Retinal pigment epithelial cell (primary cell): ENCODE measurements at regions not wholly inside any gene's neighbourhood (a gene's known extent, or its start where the extent isn't known, plus 50 kb on each side); places are given as distances from the start of the nearest gene placed in this dataset.

ENCODE experiments used
- DNase-seq: peaks from one replicate; pipeline ENCODE4 v3.0.0-alpha.2; 2010; ENCODE audit warnings: low read depth
- H3K4me3 ChIP-seq: 2 replicates; pipeline ENCODE4 v1.5.1; 2011; ENCODE audit warnings: mild to moderate bottlenecking, low read length, control low read depth, moderate library complexity
- TF ChIP-seq, protein P1 (sequence below): conservative IDR thresholded peaks from 2 replicates; pipeline ENCODE4 v1.5.1; 2011; ENCODE audit warnings: low read depth, low read length, control low read depth, inconsistent platforms

- DNase-seq, result no peak
- TF ChIP-seq, protein P1, sequence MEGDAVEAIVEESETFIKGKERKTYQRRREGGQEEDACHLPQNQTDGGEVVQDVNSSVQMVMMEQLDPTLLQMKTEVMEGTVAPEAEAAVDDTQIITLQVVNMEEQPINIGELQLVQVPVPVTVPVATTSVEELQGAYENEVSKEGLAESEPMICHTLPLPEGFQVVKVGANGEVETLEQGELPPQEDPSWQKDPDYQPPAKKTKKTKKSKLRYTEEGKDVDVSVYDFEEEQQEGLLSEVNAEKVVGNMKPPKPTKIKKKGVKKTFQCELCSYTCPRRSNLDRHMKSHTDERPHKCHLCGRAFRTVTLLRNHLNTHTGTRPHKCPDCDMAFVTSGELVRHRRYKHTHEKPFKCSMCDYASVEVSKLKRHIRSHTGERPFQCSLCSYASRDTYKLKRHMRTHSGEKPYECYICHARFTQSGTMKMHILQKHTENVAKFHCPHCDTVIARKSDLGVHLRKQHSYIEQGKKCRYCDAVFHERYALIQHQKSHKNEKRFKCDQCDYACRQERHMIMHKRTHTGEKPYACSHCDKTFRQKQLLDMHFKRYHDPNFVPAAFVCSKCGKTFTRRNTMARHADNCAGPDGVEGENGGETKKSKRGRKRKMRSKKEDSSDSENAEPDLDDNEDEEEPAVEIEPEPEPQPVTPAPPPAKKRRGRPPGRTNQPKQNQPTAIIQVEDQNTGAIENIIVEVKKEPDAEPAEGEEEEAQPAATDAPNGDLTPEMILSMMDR, result no peak
- no peak overlapping the region for H3K4me3 ChIP-seq
Observed at GRCh38 chr10:111452153-111452552, 375.3 kb downstream of the ADRA2A start.

DNA sequence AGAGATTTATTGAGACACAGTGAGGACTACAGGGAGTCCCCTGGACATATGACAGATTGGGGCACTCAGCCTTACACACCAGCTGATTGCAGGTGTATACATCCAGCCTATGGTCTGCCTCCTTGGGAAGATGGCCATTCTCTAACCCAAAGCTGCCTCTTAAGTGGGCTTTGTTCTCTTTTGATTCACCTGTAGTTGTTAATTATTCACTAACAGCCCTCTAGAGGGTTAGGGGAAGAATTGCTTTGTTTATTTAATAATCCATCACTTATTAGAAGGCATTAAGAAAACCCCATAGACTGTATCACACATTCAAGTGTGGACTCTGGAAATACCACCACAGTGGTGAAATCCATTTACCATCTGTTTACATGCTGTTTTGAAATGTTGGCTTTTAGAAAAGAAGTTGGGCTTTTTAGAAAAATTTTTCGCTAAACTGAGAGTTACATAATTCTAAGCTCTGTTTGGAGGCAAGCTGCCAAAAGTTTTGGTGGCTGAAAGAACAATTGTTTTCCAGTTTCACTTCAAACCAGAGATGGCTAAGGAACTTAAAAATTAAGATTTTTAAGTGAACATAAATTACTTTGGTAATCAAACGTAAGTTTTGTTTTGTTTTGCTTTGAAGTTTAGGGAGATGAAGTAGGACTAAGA lies 379.1 kb downstream of the ADRA2A start:
- no peak overlapping the region for H3K4me3 ChIP-seq
- no peak for DNase-seq
- TF ChIP-seq, protein P1, result no peak

- H3K4me3 ChIP-seq, result no peak overlapping the region
- no peak for DNase-seq
- TF ChIP-seq, protein P1, result no peak
Observed at GRCh38 chr10:111458256-111458655, 381.4 kb downstream of the ADRA2A start.

GRCh38 chr10:111459967-111460366 lies 383.1 kb downstream of the ADRA2A start:
- DNase-seq, result no peak
- TF ChIP-seq, protein P1, result no peak

GRCh38 chr10:111472445-111472844 lies 395.6 kb downstream of the ADRA2A start:
- DNase-seq, result no peak
- TF ChIP-seq, protein P1, result no peak
- no peak overlapping the region for H3K4me3 ChIP-seq

More at GRCh38 chr10:111459967-111460366, 383.1 kb downstream of the ADRA2A start:
- no peak overlapping the region for H3K4me3 ChIP-seq

GRCh38 chr10:111473361-111473760 lies 396.5 kb downstream of the ADRA2A start:
- DNase-seq, result no peak
- TF ChIP-seq, protein P1, result no peak

DNA sequence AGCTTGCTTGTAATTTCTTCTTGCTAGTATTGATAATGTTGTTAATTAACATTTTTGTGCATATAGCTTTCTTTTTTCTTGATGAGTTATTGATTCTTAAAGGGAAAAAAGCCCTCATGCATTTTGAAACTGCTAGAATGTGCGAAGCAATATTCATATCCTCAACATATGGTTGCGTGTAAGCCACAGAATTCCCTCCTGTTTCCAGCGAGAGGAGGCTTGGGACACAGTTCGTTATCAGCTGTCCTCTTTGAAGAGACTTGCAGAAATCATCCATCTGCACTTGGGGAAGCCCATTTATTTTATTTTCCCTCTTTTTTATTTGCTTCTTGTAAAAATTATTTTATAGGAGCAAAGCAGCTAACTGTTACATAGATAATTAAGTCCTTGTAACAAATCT lies 398.0 kb downstream of the ADRA2A start:
- TF ChIP-seq, protein P1, result no peak
- no peak overlapping the region for H3K4me3 ChIP-seq
- no peak for DNase-seq

More at GRCh38 chr10:111473361-111473760, 396.5 kb downstream of the ADRA2A start:
- no peak overlapping the region for H3K4me3 ChIP-seq
